ENCODE measurements at regions not wholly inside any gene's neighbourhood (a gene's known extent, or its start where the extent isn't known, plus 50 kb on each side); places are given as distances from the start of the nearest gene placed in this dataset.

GRCh38 chr10:24793648-24794379, 70.1 kb upstream of the ARHGAP21 start:
- DNase-seq (ENCODE audit: low read depth) = no peak

- DNase-seq (ENCODE audit: low read depth) = no peak
Measured at GRCh38 chr10:24792638-24793037, 69.0 kb upstream of the ARHGAP21 start.

GRCh38 chr10:24791084-24791726, 67.5 kb upstream of the ARHGAP21 start:
- DNase-seq (ENCODE audit: low read depth) = peak; percentile 9

- DNase-seq (ENCODE audit: low read depth) = peak; percentile 7
Measured at GRCh38 chr10:24790599-24790998, 66.9 kb upstream of the ARHGAP21 start.

GRCh38 chr10:24790073-24790472, 66.4 kb upstream of the ARHGAP21 start:
- DNase-seq (ENCODE audit: low read depth) = no peak

GRCh38 chr10:24784923-24785322, 61.2 kb upstream of the ARHGAP21 start:
- DNase-seq (ENCODE audit: low read depth) = peak; percentile 9

- no peak for DNase-seq (ENCODE audit: low read depth)
Measured at GRCh38 chr10:24784061-24784460, 60.4 kb upstream of the ARHGAP21 start.

- no peak for DNase-seq (ENCODE audit: low read depth)
Measured at GRCh38 chr10:24783504-24783903, 59.8 kb upstream of the ARHGAP21 start.

- no peak for DNase-seq (ENCODE audit: low read depth)
Measured at GRCh38 chr10:24779737-24780136, 56.0 kb upstream of the ARHGAP21 start.

- no peak for DNase-seq (ENCODE audit: low read depth)
Measured at GRCh38 chr10:24778298-24778697, 54.6 kb upstream of the ARHGAP21 start.

GRCh38 chr10:24777196-24777595, 53.5 kb upstream of the ARHGAP21 start:
- DNase-seq (ENCODE audit: low read depth) = no peak

GRCh38 chr10:24773939-24774589, 50.4 kb upstream of the ARHGAP21 start:
- DNase-seq (ENCODE audit: low read depth) = no peak

Measured in M059J (cell line).